Stimulated activated effector memory CD8-positive, alpha-beta T cell treated with anti-CD3 and anti-CD28 coated beads, Interleukin-12 subunit alpha, Interleukin-12 subunit beta, amount 100 ng/mL, for 72 hours (primary cell): ENCODE measurements at regions not wholly inside any gene's neighbourhood (a gene's known extent, or its start where the extent isn't known, plus 50 kb on each side); places are given as distances from the start of the nearest gene placed in this dataset.

Experiments used
- ATAC-seq: fragments of 150-1000 bp; cut with Tn5 transposase; 2 replicates; pipeline ENCODE4 v1.10.0; 2021
- DNase-seq, 2 donors: peaks; one replicate each; pipeline ENCODE4 v3.0.0; 2021 to 2022; ENCODE audit warnings: low spot score in 2 of 2
- H3K27ac Mint-ChIP-seq: one replicate; pipeline ENCODE4 v1.8.0; 2022; ENCODE audit warnings: mild to moderate bottlenecking, mixed read lengths
- H3K36me3 Mint-ChIP-seq: one replicate; pipeline ENCODE4 v1.8.0; 2022; ENCODE audit warnings: mild to moderate bottlenecking, mixed read lengths
- H3K4me1 Mint-ChIP-seq: one replicate; pipeline ENCODE4 v1.8.0; 2022; ENCODE audit warnings: mixed read lengths
- H3K4me3 Mint-ChIP-seq: one replicate; pipeline ENCODE4 v1.8.0; 2022; ENCODE audit warnings: mild to moderate bottlenecking, mixed read lengths
- H3K9me3 Mint-ChIP-seq: one replicate; pipeline ENCODE4 v1.8.0; 2022; ENCODE audit warnings: mixed read lengths

DNA sequence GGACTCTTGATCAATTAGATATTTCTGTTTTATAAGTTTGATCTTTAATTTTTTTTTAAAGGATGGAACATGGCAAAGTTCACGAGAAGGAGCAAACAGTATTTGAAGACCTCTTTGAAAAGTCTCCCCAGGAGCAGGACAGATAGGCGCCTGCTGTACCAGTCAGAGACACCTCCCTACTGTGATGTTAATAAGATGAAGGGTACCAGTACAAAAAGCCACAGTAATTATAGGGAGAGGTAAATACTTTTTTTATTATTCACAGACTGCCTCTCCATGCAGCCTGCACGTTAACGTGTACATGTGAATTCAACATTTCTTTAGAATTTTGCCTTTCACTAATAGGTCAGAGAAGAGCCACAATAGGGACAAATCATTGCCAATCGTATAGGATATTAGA lies 146.5 kb upstream of the CDH6 start:
- Mint-ChIP-seq H3K4me3 (no peak overlapping the region), H3K4me1 (no peaks in the 10 kb centered on the region), H3K9me3 (peaks cover 17% of the 10 kb centered on the region), H3K36me3 (no peaks in the 10 kb centered on the region), H3K27ac (no peak overlapping the region)
- DNase-seq: no peak
- ATAC-seq: no peak

GRCh38 chr5:31036411-31036810 lies 157.1 kb upstream of the CDH6 start:
- ATAC-seq: no peak
- Mint-ChIP-seq H3K36me3 (no peaks in the 10 kb centered on the region), H3K4me1 (no peaks in the 10 kb centered on the region), H3K27ac (no peak overlapping the region), H3K4me3 (no peak overlapping the region), H3K9me3 (peaks cover 11% of the 10 kb centered on the region)
- no peak for DNase-seq

- Mint-ChIP-seq H3K4me1 (no peaks in the 10 kb centered on the region), H3K9me3 (peaks cover 10% of the 10 kb centered on the region), H3K36me3 (no peaks in the 10 kb centered on the region), H3K4me3 (no peak overlapping the region), H3K27ac (no peak overlapping the region)
- DNase-seq: no peak
- no peak for ATAC-seq
Observed at GRCh38 chr5:31033295-31033694, 160.2 kb upstream of the CDH6 start.

DNA sequence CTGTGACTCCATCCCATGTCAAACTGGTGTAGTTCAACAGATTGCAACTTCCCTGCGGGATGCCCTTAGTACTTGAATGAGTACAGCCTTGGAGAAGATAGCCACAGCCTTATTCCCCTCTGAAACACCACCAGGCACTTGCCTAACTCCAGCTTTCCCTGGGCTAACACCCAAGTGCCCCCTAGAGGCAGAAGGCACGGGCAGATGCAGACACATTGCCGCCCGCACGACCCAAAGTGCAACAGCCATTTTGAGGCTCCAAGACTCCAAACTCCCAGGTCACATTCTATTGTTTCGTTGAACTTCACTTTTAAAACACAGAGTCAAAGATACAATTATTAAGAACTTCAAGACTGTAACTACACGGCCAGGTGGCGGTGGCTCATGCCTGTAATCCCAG lies 163.6 kb upstream of the CDH6 start:
- Mint-ChIP-seq H3K4me3 (no peak overlapping the region), H3K27ac (no peak overlapping the region), H3K36me3 (no peaks in the 10 kb centered on the region), H3K4me1 (no peaks in the 10 kb centered on the region), H3K9me3 (peaks cover 8% of the 10 kb centered on the region)
- no peak for DNase-seq
- ATAC-seq: no peak

- Mint-ChIP-seq H3K4me3 (no peak overlapping the region), H3K27ac (no peak overlapping the region), H3K36me3 (no peaks in the 10 kb centered on the region), H3K4me1 (no peaks in the 10 kb centered on the region), H3K9me3 (peaks cover 16% of the 10 kb centered on the region)
- DNase-seq (no peak), ATAC-seq (no peak)
Observed at GRCh38 chr5:31027721-31028120, 165.8 kb upstream of the CDH6 start.

DNA sequence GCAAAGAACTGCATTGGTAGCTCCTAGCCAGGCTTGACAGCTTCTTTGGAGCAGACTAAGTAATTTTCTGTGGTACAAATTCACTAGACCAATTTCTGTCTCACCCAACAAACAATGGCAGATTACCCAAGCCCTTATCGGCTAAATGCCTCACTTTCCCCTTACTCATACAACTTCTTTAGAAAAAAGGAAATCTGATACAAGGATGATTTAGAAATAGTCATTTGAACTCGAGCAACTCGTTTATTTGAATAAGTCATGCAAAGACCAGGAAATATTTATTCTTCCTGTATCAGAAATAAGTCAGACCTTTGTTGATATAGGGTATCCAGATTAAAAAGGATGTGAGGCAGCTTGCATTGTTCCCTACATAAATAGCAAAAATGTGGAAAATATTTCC lies 170.4 kb upstream of the CDH6 start:
- Mint-ChIP-seq H3K9me3 (peaks cover 14% of the 10 kb centered on the region), H3K27ac (no peak overlapping the region), H3K36me3 (no peaks in the 10 kb centered on the region)

GRCh38 chr5:31021181-31021624 lies 172.3 kb upstream of the CDH6 start:
- H3K9me3 Mint-ChIP-seq: peaks cover 12% of the 10 kb centered on the region
- H3K4me3 Mint-ChIP-seq: no peak overlapping the region
- H3K36me3 Mint-ChIP-seq: no peaks in the 10 kb centered on the region
- no peak overlapping the region for H3K27ac Mint-ChIP-seq
- no peaks in the 10 kb centered on the region for H3K4me1 Mint-ChIP-seq
- ATAC-seq (no peak), DNase-seq (no peak)

More for the DNA sequence above, 170.4 kb upstream of the CDH6 start:
- no peaks in the 10 kb centered on the region for H3K4me1 Mint-ChIP-seq
- DNase-seq (no peak), ATAC-seq (no peak)
- H3K4me3 Mint-ChIP-seq: no peak overlapping the region

DNA sequence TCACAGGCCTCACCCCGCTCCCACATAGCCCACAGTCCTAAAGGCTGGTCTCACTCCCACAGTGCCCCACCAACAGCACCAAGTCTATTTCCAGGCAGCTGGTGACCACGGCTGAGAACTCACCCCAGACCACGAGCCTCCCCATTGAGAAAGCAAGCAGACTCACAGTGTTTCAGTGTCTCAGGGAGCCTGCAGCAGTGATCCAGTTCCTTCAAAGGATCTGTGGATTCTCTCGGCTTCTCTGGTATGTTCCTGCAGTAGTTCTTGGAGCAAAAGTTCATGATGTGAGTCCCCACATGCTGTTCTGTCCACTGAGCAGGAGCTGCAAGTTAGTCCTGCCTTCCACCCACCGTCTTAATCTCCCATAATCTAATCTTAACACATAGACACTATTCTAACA lies 185.3 kb upstream of the CDH6 start:
- Mint-ChIP-seq H3K4me3 (no peak overlapping the region), H3K4me1 (no peaks in the 10 kb centered on the region), H3K9me3 (peaks cover 23% of the 10 kb centered on the region), H3K36me3 (no peaks in the 10 kb centered on the region), H3K27ac (no peak overlapping the region)
- DNase-seq (no peak), ATAC-seq (no peak)

GRCh38 chr5:31007672-31008071 lies 185.8 kb upstream of the CDH6 start:
- ATAC-seq (no peak), DNase-seq (no peak)
- Mint-ChIP-seq H3K4me1 (no peaks in the 10 kb centered on the region), H3K27ac (no peak overlapping the region), H3K9me3 (peaks cover 22% of the 10 kb centered on the region), H3K4me3 (no peak overlapping the region), H3K36me3 (no peaks in the 10 kb centered on the region)

- DNase-seq: no peak
- Mint-ChIP-seq H3K4me1 (no peaks in the 10 kb centered on the region), H3K36me3 (no peaks in the 10 kb centered on the region), H3K9me3 (peaks cover 15% of the 10 kb centered on the region), H3K4me3 (no peak overlapping the region), H3K27ac (no peak overlapping the region)
- no peak for ATAC-seq
Observed at GRCh38 chr5:31000287-31000686, 193.2 kb upstream of the CDH6 start.

GRCh38 chr5:30997681-30998080 lies 195.8 kb upstream of the CDH6 start:
- Mint-ChIP-seq H3K27ac (no peak overlapping the region), H3K4me3 (no peak overlapping the region), H3K4me1 (no peaks in the 10 kb centered on the region), H3K9me3 (peaks cover 11% of the 10 kb centered on the region), H3K36me3 (no peaks in the 10 kb centered on the region)
- DNase-seq: no peak
- no peak for ATAC-seq

DNA sequence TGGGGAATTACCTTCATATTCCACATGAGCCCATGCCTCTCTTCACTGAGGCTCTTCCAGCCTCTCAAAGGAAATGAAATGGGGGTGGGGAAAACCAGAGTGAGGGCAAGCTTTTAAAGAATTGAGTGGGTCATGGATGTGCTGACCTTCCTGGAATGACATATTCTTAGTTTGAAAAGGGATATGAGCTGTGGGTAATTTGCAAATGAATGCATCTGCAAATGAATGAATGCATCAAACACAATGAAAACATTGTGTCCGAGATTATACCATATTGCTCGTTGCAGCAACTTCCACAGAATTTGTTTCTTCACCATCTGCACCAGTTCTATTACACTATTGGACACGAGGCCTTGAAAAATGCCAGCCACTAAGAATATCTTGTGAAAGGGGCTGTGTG lies 198.6 kb upstream of the CDH6 start:
- Mint-ChIP-seq H3K9me3 (peaks cover 10% of the 10 kb centered on the region), H3K36me3 (no peaks in the 10 kb centered on the region), H3K27ac (no peak overlapping the region), H3K4me3 (no peak overlapping the region), H3K4me1 (no peaks in the 10 kb centered on the region)
- DNase-seq: no peak
- no peak for ATAC-seq

GRCh38 chr5:30994176-30994575 lies 199.3 kb upstream of the CDH6 start:
- no peaks in the 10 kb centered on the region for H3K4me1 Mint-ChIP-seq
- H3K36me3 Mint-ChIP-seq: no peaks in the 10 kb centered on the region
- H3K27ac Mint-ChIP-seq: no peak overlapping the region
- no peak overlapping the region for H3K4me3 Mint-ChIP-seq
- DNase-seq (no peak), ATAC-seq (no peak)
- peaks cover 9% of the 10 kb centered on the region for H3K9me3 Mint-ChIP-seq

GRCh38 chr5:30991462-30991861 lies 202.0 kb upstream of the CDH6 start:
- no peaks in the 10 kb centered on the region for H3K36me3 Mint-ChIP-seq
- no peak overlapping the region for H3K4me3 Mint-ChIP-seq
- no peaks in the 10 kb centered on the region for H3K4me1 Mint-ChIP-seq
- ATAC-seq (no peak), DNase-seq (no peak)
- no peak overlapping the region for H3K27ac Mint-ChIP-seq
- H3K9me3 Mint-ChIP-seq: peaks cover 13% of the 10 kb centered on the region

GRCh38 chr5:30981576-30981975 lies 211.9 kb upstream of the CDH6 start:
- H3K9me3 Mint-ChIP-seq: peaks cover 12% of the 10 kb centered on the region
- H3K27ac Mint-ChIP-seq: no peak overlapping the region
- no peaks in the 10 kb centered on the region for H3K36me3 Mint-ChIP-seq
- no peak for DNase-seq
- ATAC-seq: no peak
- H3K4me3 Mint-ChIP-seq: no peak overlapping the region
- no peaks in the 10 kb centered on the region for H3K4me1 Mint-ChIP-seq

GRCh38 chr5:30968971-30969370 lies 224.5 kb upstream of the CDH6 start:
- DNase-seq (no peak), ATAC-seq (no peak)
- no peak overlapping the region for H3K27ac Mint-ChIP-seq
- no peaks in the 10 kb centered on the region for H3K36me3 Mint-ChIP-seq
- no peak overlapping the region for H3K4me3 Mint-ChIP-seq
- no peaks in the 10 kb centered on the region for H3K4me1 Mint-ChIP-seq
- peaks cover 8% of the 10 kb centered on the region for H3K9me3 Mint-ChIP-seq

GRCh38 chr5:30960036-30960435 lies 233.4 kb upstream of the CDH6 start:
- Mint-ChIP-seq H3K36me3 (no peaks in the 10 kb centered on the region), H3K27ac (no peak overlapping the region), H3K9me3 (no peaks in the 10 kb centered on the region), H3K4me3 (no peak overlapping the region), H3K4me1 (no peaks in the 10 kb centered on the region)
- ATAC-seq (no peak), DNase-seq (no peak)
